Right lobe of liver (tissue), 6 donors: ENCODE measurements at regions not wholly inside any gene's neighbourhood (a gene's known extent, or its start where the extent isn't known, plus 50 kb on each side); places are given as distances from the start of the nearest gene placed in this dataset.
"Not testable (repeated sequence)": the region's sequence is repeated elsewhere in the genome, so short reads cannot be mapped to it uniquely, and the experiment has no call there.

Experiments used
- ATAC-seq, 4 donors: fragments of 200-7000 bp; cut with Tn5 transposase; one replicate each; pipeline ENCODE4 v1.9.1; 2020; ENCODE audit warnings: mild to moderate bottlenecking in 4 of 4, moderate library complexity in 4 of 4
- DNase-seq, 3 donors: peaks; one replicate each; pipeline ENCODE4 v3.0.0-alpha.2; 2020
- H3K27ac ChIP-seq, 3 donors: fragments of 200-600 bp; one replicate each; pipeline ENCODE4 v1.8.0; 2022
- H3K27me3 ChIP-seq, 2 donors: fragments of 200-600 bp; one replicate each; pipeline ENCODE4 v1.8.0; 2022
- H3K36me3 ChIP-seq, 4 donors: fragments of 200-600 bp; sonication (generic) in 1 of 4; one replicate each; pipeline versions ENCODE4 v1.5.1 to v1.8.0; 2017 to 2022; ENCODE audit warnings: control low read depth in 1 of 4
- H3K4me1 ChIP-seq, 4 donors: fragments of 200-600 bp; sonication (generic) in 1 of 4; one replicate each; pipeline versions ENCODE4 v1.5.1 to v1.8.0; 2017 to 2022; ENCODE audit warnings: control low read depth in 1 of 4
- H3K4me3 ChIP-seq, 3 donors: fragments of 200-600 bp; one replicate each; pipeline ENCODE4 v1.8.0; 2022
- H3K9me3 ChIP-seq, 4 donors: fragments of 200-600 bp; sonication (generic) in 1 of 4; one replicate each; pipeline versions ENCODE4 v1.5.1 to v1.8.0; 2017 to 2022; ENCODE audit warnings: control low read depth in 1 of 4
- CTCF ChIP-seq, 4 donors: fragments of 200-600 bp in 3 of 4; fragments of 450-650 bp in 1 of 4; IDR thresholded peaks; one replicate each; pipeline versions ENCODE4 v1.5.1 to v1.8.0; 2016 to 2022; ENCODE audit warnings: antibody characterized with exemption in 4 of 4, mild to moderate bottlenecking in 2 of 4
- POLR2A ChIP-seq: fragments of 450-650 bp; IDR thresholded peaks from one replicate; pipeline ENCODE4 v1.6.1; 2017; ENCODE audit warnings: antibody characterized with exemption, mild to moderate bottlenecking
- WGBS: methylation state at CpG from one replicate; pipeline ENCODE4 v1.1.6; 2018; ENCODE audit warnings: low coverage, low lambda C conversion rate; ENCODE audit not compliant: insufficient coverage; ENCODE audit errors: missing lambda C conversion rate; 5-methylcytosine and 5-hydroxymethylcytosine counted together
- intact Hi-C, 2 donors: fragments of 100-400 bp; cut with DNase I; formaldehyde crosslinking; loops; one replicate each; pipeline versions ENCODE4 v1.11.2 to v1.14.1; 2022
- donor health status: DM: no; HTN: yes; CAD: no.
- donor health status: DM: no; HTN: no; CAD: no.
- donor health status: DM: no; HTN: no; CAD: no.
- donor health status: DM: no; HTN: yes; CAD: no.
- donor health status: DM: no; HTN: yes; CAD: no.

DNA sequence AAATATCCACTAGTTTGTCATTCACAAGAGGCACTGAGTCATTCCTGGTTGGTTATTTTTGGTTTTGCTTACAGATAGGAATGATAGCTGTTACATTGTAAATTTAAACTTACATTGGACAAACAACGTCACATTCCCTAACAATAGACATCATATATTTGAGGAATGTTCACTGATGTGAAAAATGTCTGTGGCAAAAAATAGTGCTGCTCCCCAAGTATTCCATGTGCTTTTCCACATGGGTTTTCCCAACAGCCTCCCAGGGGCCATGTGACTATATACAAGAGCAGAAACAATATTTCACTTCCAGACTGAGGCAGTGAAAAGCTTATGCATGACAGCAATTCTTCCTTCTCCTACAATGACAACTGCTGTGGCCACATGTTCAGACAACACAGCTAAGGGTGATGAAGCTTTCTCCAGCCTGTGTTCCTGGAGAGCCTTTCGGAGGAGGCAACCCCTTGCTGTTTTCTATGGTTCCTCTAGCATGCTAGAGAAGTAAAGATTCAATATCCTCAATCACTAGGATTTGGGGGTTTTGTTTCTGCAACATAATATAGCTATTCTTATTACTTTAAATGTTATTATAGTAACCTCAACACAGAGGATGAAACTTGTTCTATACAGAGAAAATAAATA lies 202.7 kb downstream of the PTH2R start:
- no peaks in the 10 kb centered on the region for H3K4me1 ChIP-seq
- H3K36me3 ChIP-seq = no peaks in the 10 kb centered on the region
- no peak overlapping the region for H3K4me3 ChIP-seq
- H3K9me3 ChIP-seq = no peaks in the 10 kb centered on the region
- DNase-seq (no peak), ATAC-seq (no peak)
- 58% methylated on average over 2 of the region's 2 CpGs for whole genome bisulfite sequencing
- intact Hi-C loops = no loop called here
- H3K27ac ChIP-seq = no peak overlapping the region
- H3K27me3 ChIP-seq = no peaks in the 10 kb centered on the region
- no peak for TF ChIP-seq CTCF (IDR thresholded peaks at IDR 0.05)
- TF ChIP-seq POLR2A = no peak

DNA sequence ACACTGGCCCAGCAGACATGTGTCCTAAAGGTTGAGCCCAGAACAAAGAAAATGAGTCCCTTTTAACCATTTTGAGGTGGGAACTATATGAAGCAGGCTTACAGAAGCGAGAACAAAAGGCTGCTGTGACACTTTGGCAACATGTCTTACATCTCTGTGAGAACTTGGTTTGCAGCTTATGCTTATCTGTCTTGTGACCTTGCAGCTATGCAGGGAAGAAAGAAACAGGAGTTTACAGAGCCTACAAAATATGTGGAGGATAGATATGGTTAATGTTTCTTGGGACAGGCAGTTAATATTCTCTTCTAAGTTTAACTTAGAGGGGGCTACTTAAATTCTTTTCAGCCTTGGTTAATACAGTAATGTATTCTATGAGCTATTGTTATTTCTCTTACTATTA lies 209.1 kb downstream of the PTH2R start:
- H3K27me3 ChIP-seq, H3K27ac ChIP-seq, H3K4me1 ChIP-seq, intact Hi-C loops, H3K4me3 ChIP-seq, H3K36me3 ChIP-seq, H3K9me3 ChIP-seq, DNase-seq, ATAC-seq: not testable (repeated sequence)
- whole genome bisulfite sequencing = 25% methylated on average over 1 of the region's 1 CpG

- Histone ChIP-seq H3K27ac (no peak overlapping the region), H3K27me3 (no peaks in the 10 kb centered on the region), H3K9me3 (no peaks in the 10 kb centered on the region), H3K4me1 (no peaks in the 10 kb centered on the region), H3K36me3 (no peaks in the 10 kb centered on the region), H3K4me3 (no peak overlapping the region)
- intact Hi-C loops = no loop called here
- ATAC-seq (no peak), DNase-seq (no peak)
- no peak for TF ChIP-seq POLR2A
- TF ChIP-seq CTCF (IDR thresholded peaks at IDR 0.05) = no peak
- 63% methylated on average over 1 of the region's 4 CpGs for WGBS
Observed at GRCh38 chr2:208618220-208618619, 211.6 kb downstream of the PTH2R start.

DNA sequence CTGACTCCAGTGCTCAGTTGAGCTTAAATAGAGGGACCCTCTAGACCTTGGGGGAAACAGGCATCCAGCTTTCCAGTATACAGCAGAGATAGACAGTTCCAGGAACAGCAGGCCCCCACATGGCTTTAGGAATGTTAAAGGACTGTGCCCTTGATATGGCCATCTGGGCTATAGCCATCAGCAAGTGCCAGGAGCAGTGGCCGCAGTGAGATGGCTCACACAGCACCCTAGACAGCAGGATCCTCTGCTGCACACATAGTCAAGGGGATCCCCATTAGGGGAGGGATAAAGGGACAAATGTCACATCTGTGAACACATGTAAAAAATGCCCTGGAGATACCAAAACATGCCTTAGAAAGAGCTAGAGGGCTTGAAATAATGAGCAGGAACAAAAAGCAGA lies 213.4 kb downstream of the PTH2R start:
- Histone ChIP-seq H3K27me3 (no peaks in the 10 kb centered on the region), H3K9me3 (no peaks in the 10 kb centered on the region), H3K4me3 (no peak overlapping the region), H3K4me1 (no peaks in the 10 kb centered on the region), H3K36me3 (no peaks in the 10 kb centered on the region), H3K27ac (no peak overlapping the region)
- TF ChIP-seq CTCF (IDR thresholded peaks at IDR 0.05) (no peak), POLR2A (no peak)
- no peak for DNase-seq
- WGBS = no CpG with 5 or more reads among the region's 1 CpG
- ATAC-seq = no peak
- intact Hi-C loops = no loop called here

DNA sequence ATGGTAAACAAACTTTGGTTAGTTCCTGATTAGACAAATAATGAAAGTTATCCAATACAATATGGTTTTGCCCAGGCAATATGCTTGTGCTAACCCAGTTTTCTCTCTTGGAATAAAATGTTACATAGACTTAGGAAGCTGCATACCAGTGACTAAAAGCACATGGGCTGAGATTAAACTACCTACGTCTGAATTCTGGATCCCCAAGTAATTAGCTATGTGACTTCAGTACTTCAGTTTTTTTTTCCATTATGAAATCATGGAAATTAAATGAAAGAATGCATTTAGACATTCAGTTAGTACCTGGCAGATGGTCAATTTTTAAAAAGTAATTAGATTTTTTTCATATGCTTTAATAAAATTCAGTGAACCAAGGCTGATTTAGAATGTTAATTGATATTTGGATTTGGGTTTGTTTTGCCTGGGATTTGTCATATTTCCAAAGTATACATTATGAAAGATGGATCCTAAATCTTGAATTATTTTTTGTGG lies 213.9 kb downstream of the PTH2R start:
- H3K27me3 ChIP-seq = no peaks in the 10 kb centered on the region
- no peaks in the 10 kb centered on the region for H3K4me1 ChIP-seq
- DNase-seq = no peak
- intact Hi-C loops = no loop called here
- ATAC-seq = no peak
- H3K36me3 ChIP-seq = no peaks in the 10 kb centered on the region
- 36% methylated on average over 1 of the region's 1 CpG for WGBS
- no peak overlapping the region for H3K4me3 ChIP-seq
- no peaks in the 10 kb centered on the region for H3K9me3 ChIP-seq
- no peak for TF ChIP-seq POLR2A
- TF ChIP-seq CTCF (IDR thresholded peaks at IDR 0.05) = no peak
- H3K27ac ChIP-seq = no peak overlapping the region
